B cell (primary cell): ENCODE measurements at regions not wholly inside any gene's neighbourhood (a gene's known extent, or its start where the extent isn't known, plus 50 kb on each side); places are given as distances from the start of the nearest gene placed in this dataset.

Experiments used
- EZH2 ChIP-seq: IDR thresholded peaks from 2 replicates; pipeline ENCODE4 v1.6.1; 2012; ENCODE audit warnings: borderline replicate concordance, low read depth, mild to moderate bottlenecking, moderate library complexity, low read length; ENCODE audit not compliant: insufficient read depth, poor library complexity, severe bottlenecking
- TF ChIP-seq, protein P1 (sequence below): fragments of 200-600 bp; IDR thresholded peaks from one replicate; pipeline ENCODE4 v1.8.0; 2022; ENCODE audit warnings: antibody characterized with exemption, mild to moderate bottlenecking

DNA sequence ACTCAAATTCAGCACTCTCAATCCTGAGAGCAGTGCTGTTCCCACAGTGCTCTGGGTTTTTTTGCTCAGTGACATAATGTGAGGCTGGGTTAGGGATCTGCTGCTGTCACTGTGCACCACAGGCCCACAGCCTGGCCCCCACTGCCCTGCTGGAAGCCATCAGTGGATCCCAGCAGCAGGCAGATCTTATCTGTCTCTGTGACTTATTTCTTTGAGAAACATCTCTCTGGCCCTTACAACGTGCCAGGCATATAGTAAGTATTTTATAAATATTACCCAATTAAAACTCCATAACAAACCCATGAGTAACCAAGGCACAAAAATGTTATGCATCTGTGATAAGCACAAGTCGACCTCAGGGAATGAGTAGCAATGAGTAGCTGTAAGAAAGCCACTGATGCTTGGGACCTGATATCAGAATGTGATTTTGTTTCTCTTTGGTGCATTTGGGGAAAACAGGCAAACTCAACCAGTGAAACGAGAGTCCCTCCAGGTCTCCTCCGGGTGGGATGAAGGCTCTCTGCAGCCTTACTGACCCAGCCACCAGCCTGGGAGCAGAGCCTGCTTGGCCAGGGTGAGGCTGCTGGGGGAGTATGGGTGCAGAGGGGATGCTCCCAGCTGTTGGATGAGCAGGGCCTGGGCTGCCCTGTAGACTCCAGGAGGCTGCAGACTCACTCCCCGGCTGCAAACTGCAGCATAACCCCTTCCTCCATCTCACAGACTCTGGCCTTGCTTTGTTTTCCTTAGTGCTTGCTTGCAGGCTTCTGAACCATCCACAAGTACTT, 172.7 kb upstream of the LNX1 start:
- TF ChIP-seq, protein P1, sequence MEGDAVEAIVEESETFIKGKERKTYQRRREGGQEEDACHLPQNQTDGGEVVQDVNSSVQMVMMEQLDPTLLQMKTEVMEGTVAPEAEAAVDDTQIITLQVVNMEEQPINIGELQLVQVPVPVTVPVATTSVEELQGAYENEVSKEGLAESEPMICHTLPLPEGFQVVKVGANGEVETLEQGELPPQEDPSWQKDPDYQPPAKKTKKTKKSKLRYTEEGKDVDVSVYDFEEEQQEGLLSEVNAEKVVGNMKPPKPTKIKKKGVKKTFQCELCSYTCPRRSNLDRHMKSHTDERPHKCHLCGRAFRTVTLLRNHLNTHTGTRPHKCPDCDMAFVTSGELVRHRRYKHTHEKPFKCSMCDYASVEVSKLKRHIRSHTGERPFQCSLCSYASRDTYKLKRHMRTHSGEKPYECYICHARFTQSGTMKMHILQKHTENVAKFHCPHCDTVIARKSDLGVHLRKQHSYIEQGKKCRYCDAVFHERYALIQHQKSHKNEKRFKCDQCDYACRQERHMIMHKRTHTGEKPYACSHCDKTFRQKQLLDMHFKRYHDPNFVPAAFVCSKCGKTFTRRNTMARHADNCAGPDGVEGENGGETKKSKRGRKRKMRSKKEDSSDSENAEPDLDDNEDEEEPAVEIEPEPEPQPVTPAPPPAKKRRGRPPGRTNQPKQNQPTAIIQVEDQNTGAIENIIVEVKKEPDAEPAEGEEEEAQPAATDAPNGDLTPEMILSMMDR = no peak
- no peak for TF ChIP-seq EZH2
